Activated T-helper 1 cell treated with anti-CD3 and anti-CD28 coated beads, Interleukin-12 subunit alpha, Interleukin-12 subunit beta, Interleukin-2, Interleukin-4 antibody, amounts not matched to agents 30 ng/mL and 10 ng/mL and 1 ng/mL, durations not matched to agents 14 hours and 24 hours and 36 hours (primary cell): ENCODE measurements at regions not wholly inside any gene's neighbourhood (a gene's known extent, or its start where the extent isn't known, plus 50 kb on each side); places are given as distances from the start of the nearest gene placed in this dataset.

Experiments
- DNase-seq: peaks from one replicate; pipeline ENCODE4 v3.0.0; 2021; ENCODE audit warnings: low spot score
- H3K27ac Mint-ChIP-seq: one replicate; pipeline ENCODE4 v1.8.0; 2021; ENCODE audit warnings: mild to moderate bottlenecking, mixed read lengths
- H3K27me3 Mint-ChIP-seq: one replicate; pipeline ENCODE4 v1.8.0; 2022; ENCODE audit warnings: mild to moderate bottlenecking, moderate library complexity, mixed read lengths; ENCODE audit not compliant: insufficient read depth
- H3K36me3 Mint-ChIP-seq: one replicate; pipeline ENCODE4 v1.8.0; 2021; ENCODE audit warnings: low read depth, mixed read lengths
- H3K4me1 Mint-ChIP-seq: one replicate; pipeline ENCODE4 v1.8.0; 2021; ENCODE audit warnings: low read depth, mixed read lengths
- H3K4me3 Mint-ChIP-seq: one replicate; pipeline ENCODE4 v1.8.0; 2021; ENCODE audit warnings: mild to moderate bottlenecking, moderate library complexity, mixed read lengths
- H3K9me3 Mint-ChIP-seq: one replicate; pipeline ENCODE4 v1.8.0; 2021; ENCODE audit warnings: mixed read lengths
- intact Hi-C: fragments of 100-400 bp; cut with micrococcal nuclease; formaldehyde crosslinking; loops from one replicate; pipeline ENCODE4 v1.15.1; 2024

- Mint-ChIP-seq H3K4me3 (no peak overlapping the region), H3K27ac (no peak overlapping the region), H3K36me3 (no peaks in the 10 kb centered on the region), H3K4me1 (no peaks in the 10 kb centered on the region), H3K27me3 (no peaks in the 10 kb centered on the region), H3K9me3 (no peaks in the 10 kb centered on the region)
- intact Hi-C loops: no loop called here
- DNase-seq: no peak
These were observed 73.2 kb upstream of the NETO1 start for GRCh38 chr18:72940986-72941385.

- DNase-seq: no peak
- H3K27ac Mint-ChIP-seq: no peak overlapping the region
- intact Hi-C loops: no loop called here
- no peaks in the 10 kb centered on the region for H3K36me3 Mint-ChIP-seq
- H3K27me3 Mint-ChIP-seq: no peaks in the 10 kb centered on the region
- H3K4me1 Mint-ChIP-seq: no peaks in the 10 kb centered on the region
- no peak overlapping the region for H3K4me3 Mint-ChIP-seq
- no peaks in the 10 kb centered on the region for H3K9me3 Mint-ChIP-seq
These were observed 72.7 kb upstream of the NETO1 start for GRCh38 chr18:72940509-72940908.

GRCh38 chr18:72935744-72936143 lies 68.0 kb upstream of the NETO1 start:
- Mint-ChIP-seq H3K4me1 (no peaks in the 10 kb centered on the region), H3K27me3 (no peaks in the 10 kb centered on the region), H3K36me3 (no peaks in the 10 kb centered on the region), H3K4me3 (no peak overlapping the region), H3K27ac (no peak overlapping the region), H3K9me3 (no peaks in the 10 kb centered on the region)
- intact Hi-C loops: no loop called here
- DNase-seq: no peak

- no peak overlapping the region for H3K4me3 Mint-ChIP-seq
- H3K9me3 Mint-ChIP-seq: peaks cover 30% of the 10 kb centered on the region
- H3K27ac Mint-ChIP-seq: no peak overlapping the region
- H3K4me1 Mint-ChIP-seq: no peaks in the 10 kb centered on the region
- H3K36me3 Mint-ChIP-seq: no peaks in the 10 kb centered on the region
- DNase-seq: no peak
- no peaks in the 10 kb centered on the region for H3K27me3 Mint-ChIP-seq
- intact Hi-C loops: no loop called here
These were observed 55.1 kb upstream of the NETO1 start for GRCh38 chr18:72922895-72923294.
